ENCODE measurements at regions not wholly inside any gene's neighbourhood (a gene's known extent, or its start where the extent isn't known, plus 50 kb on each side); places are given as distances from the start of the nearest gene placed in this dataset.

GRCh38 chr6:169082817-169083507 is 170.7 kb downstream of the THBS2 start:
- no peak for TF ChIP-seq EZH2 (IDR thresholded peaks at IDR 0.05)
- TF ChIP-seq EZH2phosphoT487 (IDR thresholded peaks at IDR 0.05), result no peak
- no peak for TF ChIP-seq CTCF (IDR thresholded peaks at IDR 0.05)
- Mint-ChIP-seq H3K4me1 (peaks cover 19% of the 10 kb centered on the region), H3K27me3 (ENCODE audit: insufficient read depth, low read depth) (peaks cover 9% of the 10 kb centered on the region), H3K9me3 (peaks cover 3% of the 10 kb centered on the region), H3K4me3 (no peak overlapping the region), H3K27ac (peak overlapping the region; percentile 67), H3K36me3 (peaks cover 2% of the 10 kb centered on the region)
- H2AFZ ChIP-seq (replicated peaks), result peak overlapping the region; percentile 26
- no peak overlapping the region for H3K27ac ChIP-seq
- H3F3A ChIP-seq (ENCODE audit: low read depth), result no peaks in the 10 kb centered on the region
- no peaks in the 10 kb centered on the region for H3K4me1 ChIP-seq
- DNase-seq (ENCODE audit: low spot score), result no peak
- H4K20me1 ChIP-seq (ENCODE audit: low read depth), result no peaks in the 10 kb centered on the region
- H3K36me3 ChIP-seq, result no peaks in the 10 kb centered on the region
- H3K4me2 ChIP-seq, result no peak overlapping the region
- no peak overlapping the region for H3K9ac ChIP-seq
- no peaks in the 10 kb centered on the region for H3K9me3 ChIP-seq (ENCODE audit: low read depth)
- H3K79me2 ChIP-seq (ENCODE audit: low read depth), result no peaks in the 10 kb centered on the region
- no peak overlapping the region for H3K4me3 ChIP-seq
- H3K27me3 ChIP-seq, result no peaks in the 10 kb centered on the region

GRCh38 chr6:169082093-169082492 is 171.6 kb downstream of the THBS2 start:
- no peak overlapping the region for H3K9ac ChIP-seq

GRCh38 chr6:169081248-169081647 is 172.4 kb downstream of the THBS2 start:
- TF ChIP-seq EZH2 (IDR thresholded peaks at IDR 0.05), result no peak
- TF ChIP-seq CTCF (IDR thresholded peaks at IDR 0.05), result no peak
- no peak for TF ChIP-seq EZH2phosphoT487 (IDR thresholded peaks at IDR 0.05)
- Mint-ChIP-seq H3K4me3 (no peak overlapping the region), H3K36me3 (peaks cover 2% of the 10 kb centered on the region), H3K27me3 (ENCODE audit: insufficient read depth, low read depth) (peaks cover 9% of the 10 kb centered on the region), H3K27ac (no peak overlapping the region), H3K4me1 (peaks cover 19% of the 10 kb centered on the region), H3K9me3 (peaks cover 3% of the 10 kb centered on the region)
- Histone ChIP-seq H3F3A (ENCODE audit: low read depth) (no peaks in the 10 kb centered on the region), H3K9ac (no peak overlapping the region), H3K4me1 (no peaks in the 10 kb centered on the region), H4K20me1 (ENCODE audit: low read depth) (no peaks in the 10 kb centered on the region), H3K27ac (no peak overlapping the region), H3K27me3 (no peaks in the 10 kb centered on the region), H2AFZ (replicated peaks) (no peak overlapping the region), H3K9me3 (ENCODE audit: low read depth) (no peaks in the 10 kb centered on the region), H3K4me2 (no peak overlapping the region), H3K4me3 (no peak overlapping the region), H3K36me3 (no peaks in the 10 kb centered on the region), H3K79me2 (ENCODE audit: low read depth) (no peaks in the 10 kb centered on the region)
- no peak for DNase-seq (ENCODE audit: low spot score)

More at GRCh38 chr6:169082093-169082492, 171.6 kb downstream of the THBS2 start:
- H3K4me3 ChIP-seq, result no peak overlapping the region
- H3F3A ChIP-seq (ENCODE audit: low read depth), result no peaks in the 10 kb centered on the region
- Mint-ChIP-seq H3K27ac (no peak overlapping the region), H3K4me3 (no peak overlapping the region), H3K27me3 (ENCODE audit: insufficient read depth, low read depth) (peaks cover 9% of the 10 kb centered on the region), H3K4me1 (peaks cover 19% of the 10 kb centered on the region), H3K36me3 (peaks cover 2% of the 10 kb centered on the region), H3K9me3 (peaks cover 3% of the 10 kb centered on the region)
- no peak overlapping the region for H3K4me2 ChIP-seq
- no peak overlapping the region for H2AFZ ChIP-seq (replicated peaks)
- no peaks in the 10 kb centered on the region for H3K4me1 ChIP-seq
- DNase-seq (ENCODE audit: low spot score), result no peak
- H3K79me2 ChIP-seq (ENCODE audit: low read depth), result no peaks in the 10 kb centered on the region
- no peaks in the 10 kb centered on the region for H3K36me3 ChIP-seq
- H3K27ac ChIP-seq, result no peak overlapping the region
- no peaks in the 10 kb centered on the region for H3K27me3 ChIP-seq
- TF ChIP-seq EZH2 (IDR thresholded peaks at IDR 0.05) (no peak), CTCF (IDR thresholded peaks at IDR 0.05) (no peak), EZH2phosphoT487 (IDR thresholded peaks at IDR 0.05) (no peak)
- H3K9me3 ChIP-seq (ENCODE audit: low read depth), result no peaks in the 10 kb centered on the region
- no peaks in the 10 kb centered on the region for H4K20me1 ChIP-seq (ENCODE audit: low read depth)
